ENCODE measurements at regions not wholly inside any gene's neighbourhood (a gene's known extent, or its start where the extent isn't known, plus 50 kb on each side); places are given as distances from the start of the nearest gene placed in this dataset.

DNA sequence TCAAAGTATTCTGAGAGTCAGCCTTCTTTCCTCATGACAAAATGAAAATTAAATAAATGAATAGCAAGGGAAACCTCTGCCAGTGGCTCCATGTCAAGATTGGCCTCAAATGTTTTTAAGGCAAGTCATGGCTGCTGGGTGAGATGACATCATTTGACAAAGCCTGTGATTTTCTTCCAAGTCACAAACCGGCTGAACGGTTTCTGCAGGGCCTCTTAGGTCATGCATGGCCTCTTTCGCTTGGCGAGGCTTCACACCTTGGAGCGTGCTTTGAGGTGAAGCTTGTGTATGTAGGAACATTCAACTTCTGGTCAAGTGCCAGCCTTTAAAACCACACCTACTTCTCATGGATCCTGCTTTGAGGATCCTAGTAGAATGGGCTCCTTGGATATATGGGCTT is 161.0 kb upstream of the ZNF618 start:
- no peak for TF ChIP-seq ZNF623 (tag by site-specific recombination; IDR thresholded peaks at IDR 0.05)
- TF ChIP-seq ZNF473 (tag by site-specific recombination; IDR thresholded peaks at IDR 0.05), result no peak
- TF ChIP-seq, protein P1, sequence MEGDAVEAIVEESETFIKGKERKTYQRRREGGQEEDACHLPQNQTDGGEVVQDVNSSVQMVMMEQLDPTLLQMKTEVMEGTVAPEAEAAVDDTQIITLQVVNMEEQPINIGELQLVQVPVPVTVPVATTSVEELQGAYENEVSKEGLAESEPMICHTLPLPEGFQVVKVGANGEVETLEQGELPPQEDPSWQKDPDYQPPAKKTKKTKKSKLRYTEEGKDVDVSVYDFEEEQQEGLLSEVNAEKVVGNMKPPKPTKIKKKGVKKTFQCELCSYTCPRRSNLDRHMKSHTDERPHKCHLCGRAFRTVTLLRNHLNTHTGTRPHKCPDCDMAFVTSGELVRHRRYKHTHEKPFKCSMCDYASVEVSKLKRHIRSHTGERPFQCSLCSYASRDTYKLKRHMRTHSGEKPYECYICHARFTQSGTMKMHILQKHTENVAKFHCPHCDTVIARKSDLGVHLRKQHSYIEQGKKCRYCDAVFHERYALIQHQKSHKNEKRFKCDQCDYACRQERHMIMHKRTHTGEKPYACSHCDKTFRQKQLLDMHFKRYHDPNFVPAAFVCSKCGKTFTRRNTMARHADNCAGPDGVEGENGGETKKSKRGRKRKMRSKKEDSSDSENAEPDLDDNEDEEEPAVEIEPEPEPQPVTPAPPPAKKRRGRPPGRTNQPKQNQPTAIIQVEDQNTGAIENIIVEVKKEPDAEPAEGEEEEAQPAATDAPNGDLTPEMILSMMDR (tag by site-specific recombination; IDR thresholded peaks at IDR 0.05), result no peak
- no peak for TF ChIP-seq ZNF776 (tag by site-specific recombination; IDR thresholded peaks at IDR 0.05; ENCODE audit: borderline replicate concordance)
- TF ChIP-seq ZNF580 (tag by site-specific recombination; IDR thresholded peaks at IDR 0.05), result no peak
- TF ChIP-seq RBAK (tag by site-specific recombination; IDR thresholded peaks at IDR 0.05), result no peak
- no peak for TF ChIP-seq ZNF24 (tag by site-specific recombination; IDR thresholded peaks at IDR 0.05)
- TF ChIP-seq, protein P2, sequence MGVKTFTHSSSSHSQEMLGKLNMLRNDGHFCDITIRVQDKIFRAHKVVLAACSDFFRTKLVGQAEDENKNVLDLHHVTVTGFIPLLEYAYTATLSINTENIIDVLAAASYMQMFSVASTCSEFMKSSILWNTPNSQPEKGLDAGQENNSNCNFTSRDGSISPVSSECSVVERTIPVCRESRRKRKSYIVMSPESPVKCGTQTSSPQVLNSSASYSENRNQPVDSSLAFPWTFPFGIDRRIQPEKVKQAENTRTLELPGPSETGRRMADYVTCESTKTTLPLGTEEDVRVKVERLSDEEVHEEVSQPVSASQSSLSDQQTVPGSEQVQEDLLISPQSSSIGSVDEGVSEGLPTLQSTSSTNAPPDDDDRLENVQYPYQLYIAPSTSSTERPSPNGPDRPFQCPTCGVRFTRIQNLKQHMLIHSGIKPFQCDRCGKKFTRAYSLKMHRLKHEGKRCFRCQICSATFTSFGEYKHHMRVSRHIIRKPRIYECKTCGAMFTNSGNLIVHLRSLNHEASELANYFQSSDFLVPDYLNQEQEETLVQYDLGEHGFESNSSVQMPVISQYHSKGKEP (tag by site-specific recombination; IDR thresholded peaks at IDR 0.05), result no peak
- TF ChIP-seq ZNF777 (tag by site-specific recombination; IDR thresholded peaks at IDR 0.05; ENCODE audit: borderline replicate concordance), result no peak
- no peak for TF ChIP-seq ZBTB26 (tag by site-specific recombination; optimal IDR thresholded peaks at IDR 0.05)
- no peak for TF ChIP-seq ZNF19 (tag by site-specific recombination; IDR thresholded peaks at IDR 0.05; ENCODE audit: low read depth)
